ENCODE measurements at regions not wholly inside any gene's neighbourhood (a gene's known extent, or its start where the extent isn't known, plus 50 kb on each side); places are given as distances from the start of the nearest gene placed in this dataset.

DNA sequence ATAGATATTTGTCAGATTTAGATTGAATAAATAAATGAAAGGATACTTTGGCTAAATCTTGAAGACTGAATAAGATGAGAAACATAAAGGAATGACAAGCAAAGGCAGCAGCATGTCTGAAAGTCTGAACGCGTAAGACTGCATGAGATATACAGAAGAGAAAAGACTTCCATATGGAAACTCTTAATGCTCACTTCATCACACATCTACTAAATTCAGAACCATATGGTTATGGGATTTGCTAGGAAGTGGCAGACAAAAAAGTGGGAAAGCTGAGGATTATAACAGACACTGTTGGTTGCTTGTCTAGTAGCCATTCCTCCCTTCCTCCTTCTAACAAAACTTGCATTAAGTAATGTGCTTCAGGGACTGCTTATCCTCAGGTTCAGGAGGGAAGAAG, 446.7 kb downstream of the KCTD12 start:
- TF ChIP-seq, protein P1, sequence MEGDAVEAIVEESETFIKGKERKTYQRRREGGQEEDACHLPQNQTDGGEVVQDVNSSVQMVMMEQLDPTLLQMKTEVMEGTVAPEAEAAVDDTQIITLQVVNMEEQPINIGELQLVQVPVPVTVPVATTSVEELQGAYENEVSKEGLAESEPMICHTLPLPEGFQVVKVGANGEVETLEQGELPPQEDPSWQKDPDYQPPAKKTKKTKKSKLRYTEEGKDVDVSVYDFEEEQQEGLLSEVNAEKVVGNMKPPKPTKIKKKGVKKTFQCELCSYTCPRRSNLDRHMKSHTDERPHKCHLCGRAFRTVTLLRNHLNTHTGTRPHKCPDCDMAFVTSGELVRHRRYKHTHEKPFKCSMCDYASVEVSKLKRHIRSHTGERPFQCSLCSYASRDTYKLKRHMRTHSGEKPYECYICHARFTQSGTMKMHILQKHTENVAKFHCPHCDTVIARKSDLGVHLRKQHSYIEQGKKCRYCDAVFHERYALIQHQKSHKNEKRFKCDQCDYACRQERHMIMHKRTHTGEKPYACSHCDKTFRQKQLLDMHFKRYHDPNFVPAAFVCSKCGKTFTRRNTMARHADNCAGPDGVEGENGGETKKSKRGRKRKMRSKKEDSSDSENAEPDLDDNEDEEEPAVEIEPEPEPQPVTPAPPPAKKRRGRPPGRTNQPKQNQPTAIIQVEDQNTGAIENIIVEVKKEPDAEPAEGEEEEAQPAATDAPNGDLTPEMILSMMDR (IDR thresholded peaks at IDR 0.05; ENCODE audit: insufficient read depth, low read depth, low read length), result no peak
- H3K4me3 ChIP-seq (ENCODE audit: low read depth, low read length), result no peak overlapping the region
- DNase-seq (ENCODE audit: low read depth), result no peak

DNA sequence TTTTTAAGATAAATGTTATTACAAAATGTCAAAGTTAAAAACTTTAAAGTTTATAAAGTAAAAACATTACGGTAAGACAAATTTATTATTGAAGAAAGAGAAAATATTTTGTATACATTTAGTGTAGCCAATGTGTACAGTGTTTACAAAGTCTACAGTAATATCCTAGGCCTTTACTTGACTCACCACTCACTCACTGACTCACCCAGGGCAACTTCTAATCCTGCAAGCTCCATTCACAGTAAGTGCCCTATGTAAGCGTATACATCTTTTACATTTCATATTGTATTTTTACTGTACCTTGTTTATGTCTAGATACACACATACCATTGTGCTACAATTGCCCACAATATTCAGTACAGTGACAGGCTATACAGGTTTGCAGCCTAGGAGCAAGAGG, 448.2 kb downstream of the KCTD12 start:
- TF ChIP-seq, protein P1 (IDR thresholded peaks at IDR 0.05; ENCODE audit: insufficient read depth, low read depth, low read length), result no peak
- DNase-seq (ENCODE audit: low read depth), result peak; percentile 7
- H3K4me3 ChIP-seq (ENCODE audit: low read depth, low read length), result no peak overlapping the region

DNA sequence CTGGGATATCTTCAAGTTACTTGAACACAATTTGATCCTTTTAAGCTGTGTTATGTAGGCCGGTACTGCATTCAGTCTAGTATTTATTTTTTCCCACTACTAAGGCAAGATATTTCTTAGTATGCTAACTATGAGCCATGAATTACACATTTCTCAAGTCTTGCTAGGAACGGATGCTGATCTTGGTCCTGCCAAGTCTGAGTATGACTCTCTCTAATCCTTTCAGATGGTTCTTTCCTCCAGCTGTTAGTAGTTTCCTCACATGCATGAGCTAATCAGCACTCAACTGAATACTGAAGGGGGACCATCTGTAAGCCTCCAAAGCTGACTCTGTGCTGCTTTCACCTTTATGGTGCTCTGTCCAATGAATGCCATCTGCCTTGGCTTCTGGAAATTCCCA, 460.3 kb downstream of the KCTD12 start:
- TF ChIP-seq, protein P1 (IDR thresholded peaks at IDR 0.05; ENCODE audit: insufficient read depth, low read depth, low read length), result no peak
- H3K4me3 ChIP-seq (ENCODE audit: low read depth, low read length), result no peak overlapping the region
- peak; percentile 58 for DNase-seq (ENCODE audit: low read depth)

DNA sequence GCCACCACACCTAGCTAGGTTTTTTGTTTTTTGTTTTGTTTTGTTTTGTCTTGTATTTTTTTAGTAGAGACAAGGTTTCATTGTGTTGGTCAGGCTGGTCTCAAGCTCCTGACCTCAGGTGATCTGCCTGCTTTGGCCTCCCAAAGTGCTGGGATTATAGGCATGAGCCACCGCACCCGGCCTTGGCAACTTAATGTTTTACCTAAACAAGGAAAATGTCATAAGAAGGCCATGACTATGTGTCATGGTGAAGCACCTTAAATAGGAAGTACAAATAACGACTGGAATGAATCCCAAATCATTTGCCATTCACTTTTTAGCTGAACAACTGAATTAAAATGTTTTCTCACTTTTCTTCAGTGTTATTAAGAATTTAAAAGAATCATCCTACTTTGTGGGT, 465.2 kb downstream of the KCTD12 start:
- no peak overlapping the region for H3K4me3 ChIP-seq (ENCODE audit: low read depth, low read length)
- no peak for DNase-seq (ENCODE audit: low read depth)
- TF ChIP-seq, protein P1 (IDR thresholded peaks at IDR 0.05; ENCODE audit: insufficient read depth, low read depth, low read length), result no peak

DNA sequence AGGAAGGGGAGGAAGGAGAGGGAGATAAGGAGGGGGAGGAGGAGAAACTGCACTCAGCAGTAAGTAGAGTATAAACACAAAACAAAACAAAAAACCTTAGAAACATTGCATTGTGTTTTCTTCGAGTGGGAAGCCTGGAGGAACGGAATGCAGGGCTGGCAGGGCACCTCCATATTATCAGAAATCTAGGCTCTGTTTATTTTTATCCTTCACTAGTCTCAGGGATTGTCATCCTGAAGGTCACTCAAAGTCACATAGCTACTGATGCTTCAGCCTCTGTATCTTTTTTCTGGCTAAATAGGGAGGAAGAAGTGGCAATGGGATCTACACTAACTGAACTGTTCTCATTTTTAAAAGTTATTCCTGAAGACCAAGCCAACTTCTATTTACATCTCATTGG, 467.8 kb downstream of the KCTD12 start:
- TF ChIP-seq, protein P1 (IDR thresholded peaks at IDR 0.05; ENCODE audit: insufficient read depth, low read depth, low read length), result no peak
- DNase-seq (ENCODE audit: low read depth), result no peak
- no peak overlapping the region for H3K4me3 ChIP-seq (ENCODE audit: low read depth, low read length)

DNA sequence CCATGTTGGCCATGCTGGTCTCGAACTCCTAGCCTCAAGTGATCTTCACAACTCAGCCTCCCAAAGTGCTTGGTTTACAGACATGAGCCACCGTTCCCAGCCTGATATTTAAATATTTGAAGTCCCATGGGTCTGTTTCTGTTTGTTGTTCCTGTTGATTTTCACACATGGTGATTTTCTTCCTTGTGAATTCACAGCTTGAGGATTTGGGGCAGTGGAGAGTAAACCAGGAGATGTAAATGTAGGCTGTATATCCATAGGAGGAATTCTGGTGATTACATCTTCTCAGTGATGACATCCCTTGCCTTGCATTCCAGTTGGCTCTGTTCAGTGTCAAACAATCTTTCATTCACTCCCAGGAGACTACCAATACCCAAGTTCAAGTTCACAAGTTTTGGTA, 471.9 kb downstream of the KCTD12 start:
- DNase-seq (ENCODE audit: low read depth), result no peak
- no peak overlapping the region for H3K4me3 ChIP-seq (ENCODE audit: low read depth, low read length)
- TF ChIP-seq, protein P1 (IDR thresholded peaks at IDR 0.05; ENCODE audit: insufficient read depth, low read depth, low read length), result no peak

DNA sequence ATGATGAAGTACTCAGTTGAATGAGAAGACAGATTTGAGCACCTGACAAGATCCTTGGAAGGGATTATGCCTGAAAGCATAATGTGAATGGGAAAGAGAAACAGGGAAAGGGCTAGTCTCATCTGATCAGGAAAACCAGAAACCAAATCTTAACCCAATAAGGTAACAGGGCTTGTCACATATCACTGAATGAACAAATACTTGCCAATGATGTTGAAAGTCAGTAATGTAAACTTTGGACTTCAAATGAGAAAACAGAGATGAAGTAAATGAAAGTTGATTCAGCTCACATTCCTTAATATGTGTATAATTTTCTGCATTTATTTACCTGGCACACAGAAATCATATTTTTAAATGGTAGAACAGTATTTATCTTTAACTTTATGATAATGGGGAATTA, 480.0 kb downstream of the KCTD12 start:
- no peak for DNase-seq (ENCODE audit: low read depth)
- H3K4me3 ChIP-seq (ENCODE audit: low read depth, low read length), result no peak overlapping the region
- TF ChIP-seq, protein P1 (IDR thresholded peaks at IDR 0.05; ENCODE audit: insufficient read depth, low read depth, low read length), result no peak
